AG04450 (cell line): ENCODE measurements at regions not wholly inside any gene's neighbourhood (a gene's known extent, or its start where the extent isn't known, plus 50 kb on each side); places are given as distances from the start of the nearest gene placed in this dataset.

Source experiments
- CTCF ChIA-PET: fragments of 300-600, 350-600 bp; formaldehyde crosslinking; extraction: SDS; loops from one replicate; lab custom pipeline; 2022; ENCODE audit warnings: antibody characterized with exemption, inconsistent platforms; lab: Charles Lee
- POLR2A ChIA-PET: fragments of 350-600 bp; formaldehyde crosslinking; extraction: SDS; loops from one replicate; lab custom pipeline; 2021; ENCODE audit warnings: antibody characterized with exemption, inconsistent platforms; lab: Yijun Ruan, JAX
- DNase-seq: peaks from one replicate; pipeline ENCODE4 v3.0.0-alpha.2; 2011; ENCODE audit warnings: low read depth, low spot score
- H3K27ac ChIP-seq: one replicate; pipeline ENCODE4 v1.5.1; 2012; ENCODE audit warnings: low read depth, low read length, control low read depth
- H3K27me3 ChIP-seq: one replicate; pipeline ENCODE4 v1.6.0; 2012; ENCODE audit warnings: low read length; ENCODE audit not compliant: control insufficient read depth, insufficient read depth
- H3K4me3 ChIP-seq: 2 replicates; pipeline ENCODE4 v1.5.1; 2011; ENCODE audit warnings: mild to moderate bottlenecking, low read depth, low read length, control low read depth
- H3K9me3 ChIP-seq: 2 replicates; pipeline ENCODE4 v1.5.1; 2012; ENCODE audit warnings: low read length; ENCODE audit not compliant: control insufficient read depth, insufficient read depth
- TF ChIP-seq, protein P1 (sequence below): IDR thresholded peaks from 2 replicates; pipeline ENCODE4 v1.5.1; 2011; ENCODE audit warnings: low read depth, low read length, control low read depth, inconsistent platforms

GRCh38 chr4:149175549-149175948 is 640.1 kb downstream of the IQCM start:
- TF ChIP-seq, protein P1, sequence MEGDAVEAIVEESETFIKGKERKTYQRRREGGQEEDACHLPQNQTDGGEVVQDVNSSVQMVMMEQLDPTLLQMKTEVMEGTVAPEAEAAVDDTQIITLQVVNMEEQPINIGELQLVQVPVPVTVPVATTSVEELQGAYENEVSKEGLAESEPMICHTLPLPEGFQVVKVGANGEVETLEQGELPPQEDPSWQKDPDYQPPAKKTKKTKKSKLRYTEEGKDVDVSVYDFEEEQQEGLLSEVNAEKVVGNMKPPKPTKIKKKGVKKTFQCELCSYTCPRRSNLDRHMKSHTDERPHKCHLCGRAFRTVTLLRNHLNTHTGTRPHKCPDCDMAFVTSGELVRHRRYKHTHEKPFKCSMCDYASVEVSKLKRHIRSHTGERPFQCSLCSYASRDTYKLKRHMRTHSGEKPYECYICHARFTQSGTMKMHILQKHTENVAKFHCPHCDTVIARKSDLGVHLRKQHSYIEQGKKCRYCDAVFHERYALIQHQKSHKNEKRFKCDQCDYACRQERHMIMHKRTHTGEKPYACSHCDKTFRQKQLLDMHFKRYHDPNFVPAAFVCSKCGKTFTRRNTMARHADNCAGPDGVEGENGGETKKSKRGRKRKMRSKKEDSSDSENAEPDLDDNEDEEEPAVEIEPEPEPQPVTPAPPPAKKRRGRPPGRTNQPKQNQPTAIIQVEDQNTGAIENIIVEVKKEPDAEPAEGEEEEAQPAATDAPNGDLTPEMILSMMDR = no peak
- H3K4me3 ChIP-seq = no peak overlapping the region
- H3K27ac ChIP-seq = no peak overlapping the region
- POLR2A ChIA-PET = no interaction called here
- no peak for DNase-seq
- CTCF ChIA-PET = no interaction called here
- no peaks in the 10 kb centered on the region for H3K27me3 ChIP-seq
- no peaks in the 10 kb centered on the region for H3K9me3 ChIP-seq

DNA sequence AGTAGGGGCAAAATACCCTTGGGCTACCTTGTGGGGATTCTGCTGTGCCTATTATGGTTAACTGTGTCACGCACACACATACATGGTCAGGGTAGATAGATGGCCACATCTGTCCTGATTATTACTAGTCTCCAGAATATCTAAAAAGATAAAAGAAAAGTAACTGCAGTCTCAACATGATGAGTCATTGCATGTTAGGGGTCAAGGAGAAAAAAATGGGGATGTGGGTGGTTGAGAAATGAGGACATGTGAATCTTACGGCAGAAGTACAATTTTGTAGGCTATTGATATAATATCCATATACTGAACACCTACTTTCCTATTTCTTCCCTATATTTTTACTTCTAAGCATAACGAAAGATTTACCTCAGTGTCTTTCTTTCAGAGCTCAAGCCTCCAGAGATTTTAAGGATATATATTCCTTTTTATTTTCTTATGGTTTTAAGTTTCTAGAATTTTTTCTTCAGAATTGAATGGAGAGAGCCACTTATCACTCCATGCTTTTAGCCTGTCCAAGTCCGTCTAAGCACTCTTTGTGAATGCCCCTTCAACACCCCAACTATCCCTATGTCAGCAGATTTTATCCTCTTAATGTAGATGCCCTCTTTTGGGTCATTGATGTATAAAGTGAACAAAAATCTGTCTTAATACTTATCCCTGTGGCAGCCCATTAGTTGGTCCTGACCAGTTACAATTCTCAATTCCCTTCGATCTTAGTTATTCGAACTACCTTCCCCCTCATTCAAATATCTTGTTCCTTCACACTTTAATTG is 642.2 kb downstream of the IQCM start:
- no peak for DNase-seq
- Histone ChIP-seq H3K27ac (no peak overlapping the region), H3K9me3 (no peaks in the 10 kb centered on the region), H3K27me3 (no peaks in the 10 kb centered on the region), H3K4me3 (no peak overlapping the region)
- POLR2A ChIA-PET = no interaction called here
- CTCF ChIA-PET = interaction anchor here (1.2 kb wide), 1 partner anchor 13 kb away, joined by 3 read pairs; no protein-coding TSS in a partner anchor
- TF ChIP-seq, protein P1 = no peak

- TF ChIP-seq, protein P1 = no peak
- ChIA-PET CTCF (interaction anchor here (1.2 kb wide), 1 partner anchor 171 kb away, joined by 3 read pairs; no protein-coding TSS in a partner anchor), POLR2A (no interaction called here)
Measured at GRCh38 chr4:149168645-149169044, 647.0 kb downstream of the IQCM start.

GRCh38 chr4:149166876-149167275 is 648.8 kb downstream of the IQCM start:
- H3K27ac ChIP-seq = no peak overlapping the region
- ChIA-PET POLR2A (no interaction called here), CTCF (interaction anchor here (1.2 kb wide), 1 partner anchor 730 kb away, joined by 5 read pairs; no protein-coding TSS in a partner anchor)
- DNase-seq = no peak
- H3K4me3 ChIP-seq = no peak overlapping the region
- H3K9me3 ChIP-seq = no peaks in the 10 kb centered on the region
- TF ChIP-seq, protein P1 = no peak
- H3K27me3 ChIP-seq = no peaks in the 10 kb centered on the region

More at GRCh38 chr4:149168645-149169044, 647.0 kb downstream of the IQCM start:
- DNase-seq = no peak
- no peaks in the 10 kb centered on the region for H3K9me3 ChIP-seq
- no peaks in the 10 kb centered on the region for H3K27me3 ChIP-seq
- H3K4me3 ChIP-seq = no peak overlapping the region
- H3K27ac ChIP-seq = no peak overlapping the region

GRCh38 chr4:149166365-149166764 is 649.3 kb downstream of the IQCM start:
- TF ChIP-seq, protein P1 = no peak
- no peak overlapping the region for H3K4me3 ChIP-seq
- ChIA-PET POLR2A (no interaction called here), CTCF (interaction anchor here (1.2 kb wide), 1 partner anchor 731 kb away, joined by 5 read pairs; no protein-coding TSS in a partner anchor)
- H3K27ac ChIP-seq = no peak overlapping the region
- DNase-seq = no peak
- H3K27me3 ChIP-seq = no peaks in the 10 kb centered on the region
- H3K9me3 ChIP-seq = no peaks in the 10 kb centered on the region
